ENCODE measurements at regions not wholly inside any gene's neighbourhood (a gene's known extent, or its start where the extent isn't known, plus 50 kb on each side); places are given as distances from the start of the nearest gene placed in this dataset.
"Not testable (repeated sequence)": the region's sequence is repeated elsewhere in the genome, so short reads cannot be mapped to it uniquely, and the experiment has no call there.

DNA sequence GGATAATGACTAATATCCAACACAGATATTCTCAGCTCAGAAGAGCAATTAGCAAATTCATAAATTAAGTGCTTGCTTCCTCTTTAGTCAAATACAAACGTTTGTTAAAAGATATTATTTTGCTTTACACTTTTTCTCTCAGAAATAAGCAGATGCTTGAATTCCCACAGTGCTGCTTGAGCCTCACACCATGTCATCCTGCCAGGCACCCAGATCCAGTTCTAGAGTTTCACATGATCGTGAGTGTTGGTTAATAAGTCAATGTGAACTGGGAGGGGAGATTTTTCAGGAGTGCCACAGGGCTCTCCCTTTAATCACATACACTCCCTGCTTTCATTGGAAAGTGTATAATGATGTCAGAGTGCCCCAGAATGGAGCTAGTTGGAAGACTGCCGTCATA lies 352.0 kb downstream of the OR4F29 start:
- DNase-seq (ENCODE audit: low spot score): not testable (repeated sequence)

DNA sequence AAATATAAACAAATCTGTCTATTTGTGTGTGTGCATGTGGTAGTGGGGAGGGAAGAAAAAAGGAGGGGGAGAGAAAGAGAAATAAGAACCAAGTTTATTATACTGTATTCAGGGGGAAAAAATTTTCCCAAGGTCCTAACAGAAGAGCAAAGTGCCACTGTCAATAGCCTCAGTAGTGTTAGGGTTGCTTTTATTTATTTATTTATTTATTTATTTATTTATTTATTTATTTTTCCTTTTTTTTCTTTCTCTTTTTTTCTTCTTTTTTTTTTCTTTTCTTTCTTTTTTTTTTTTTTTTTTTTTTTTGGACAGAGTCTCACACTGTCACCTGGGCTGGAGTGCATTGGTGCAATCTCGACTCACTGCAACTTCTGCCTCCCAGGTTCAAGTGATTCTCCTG lies 352.7 kb downstream of the OR4F29 start:
- DNase-seq (ENCODE audit: low spot score): not testable (repeated sequence)

DNA sequence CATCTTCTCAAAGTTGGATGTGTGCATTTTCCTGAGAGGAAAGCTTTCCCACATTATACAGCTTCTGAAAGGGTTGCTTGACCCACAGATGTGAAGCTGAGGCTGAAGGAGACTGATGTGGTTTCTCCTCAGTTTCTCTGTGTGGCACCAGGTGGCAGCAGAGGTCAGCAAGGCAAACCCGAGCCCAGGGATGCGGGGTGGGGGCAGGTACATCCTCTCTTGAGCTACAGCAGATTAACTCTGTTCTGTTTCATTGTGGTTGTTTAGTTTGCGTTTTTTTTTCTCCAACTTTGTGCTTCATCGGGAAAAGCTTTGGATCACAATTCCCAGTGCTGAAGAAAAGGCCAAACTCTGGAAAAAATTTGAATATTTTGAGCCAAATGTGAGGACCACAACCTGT lies 360.2 kb downstream of the OR4F29 start:
- DNase-seq (ENCODE audit: low spot score): not testable (repeated sequence)

- DNase-seq (ENCODE audit: low spot score): not testable (repeated sequence)
These were observed 363.4 kb downstream of the OR4F29 start for GRCh38 chr1:88110-88509.

GRCh38 chr1:79152-79551 lies 372.3 kb downstream of the OR4F29 start:
- DNase-seq (ENCODE audit: low spot score): not testable (repeated sequence)

- DNase-seq (ENCODE audit: low spot score): not testable (repeated sequence)
These were observed 386.4 kb downstream of the OR4F29 start, which contains the start of gene OR4F5 for GRCh38 chr1:65119-65518. Gene OR4F5 (plus strand): TSS chr1:65419.

DNA sequence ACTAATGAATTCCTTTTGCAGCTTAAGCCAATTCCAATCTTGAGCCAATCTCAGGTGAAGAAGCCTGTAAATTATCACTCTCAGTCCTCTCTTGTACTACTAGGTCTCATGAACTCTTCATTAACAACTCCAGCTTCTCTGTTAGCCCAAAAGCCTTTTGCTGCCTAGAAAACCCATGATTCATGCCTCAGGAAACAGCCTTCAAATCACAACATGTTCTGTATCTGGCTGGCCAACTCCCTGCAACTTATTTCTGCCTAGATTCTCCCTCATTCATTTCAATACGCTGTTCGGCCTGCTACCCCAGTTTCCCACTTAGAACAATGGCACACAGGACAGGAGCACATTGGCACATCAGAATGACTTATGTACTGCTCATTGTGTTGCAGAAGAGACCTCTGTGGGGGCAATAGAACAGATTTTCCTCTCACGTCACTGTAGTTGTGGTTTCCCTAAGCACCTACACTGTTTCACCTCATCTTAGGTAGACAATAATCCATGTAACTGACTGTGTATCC lies 395.4 kb downstream of the OR4F29 start:
- not testable (repeated sequence) for DNase-seq (ENCODE audit: low spot score)

DNA sequence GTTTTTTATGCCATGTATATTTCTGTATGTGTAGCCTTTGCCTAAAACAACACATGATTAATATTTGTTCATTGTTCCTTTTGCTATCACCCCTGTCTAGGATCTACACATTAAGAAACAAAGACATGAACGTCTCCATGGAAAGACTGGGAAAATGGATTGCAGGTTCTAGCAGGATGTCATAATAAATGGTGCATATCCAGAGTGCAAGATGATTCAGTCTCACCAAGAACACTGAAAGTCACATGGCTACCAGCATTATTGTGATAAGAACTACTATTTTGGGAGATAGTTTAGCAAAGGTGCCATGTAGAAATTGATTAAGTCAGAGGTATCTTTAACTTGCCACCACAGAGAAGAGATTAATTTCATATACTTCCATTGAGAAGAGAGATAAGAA lies 398.3 kb downstream of the OR4F29 start:
- not testable (repeated sequence) for DNase-seq (ENCODE audit: low spot score)

- DNase-seq (ENCODE audit: low spot score): not testable (repeated sequence)
These were observed 409.5 kb downstream of the OR4F29 start for GRCh38 chr1:41965-42466.

DNA sequence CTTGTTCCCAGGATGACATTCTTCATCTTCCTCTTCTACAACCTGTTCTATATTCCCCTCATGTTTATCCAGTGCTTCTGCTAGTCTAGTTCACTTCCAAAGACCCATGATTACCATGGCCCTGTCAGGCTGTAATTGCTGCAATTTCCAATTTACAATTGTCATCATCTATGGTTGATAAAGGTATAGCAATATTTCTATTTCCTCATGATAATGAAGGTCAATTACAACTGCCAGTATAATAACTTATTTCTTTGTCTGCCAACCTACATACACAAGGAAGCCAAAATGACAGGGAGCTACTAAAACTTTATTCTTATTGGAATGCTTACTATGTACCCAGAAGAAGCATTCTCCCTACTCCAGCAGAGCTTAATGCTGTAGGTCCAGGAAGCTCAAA lies 410.3 kb downstream of the OR4F29 start:
- DNase-seq (ENCODE audit: low spot score): not testable (repeated sequence)

DNA sequence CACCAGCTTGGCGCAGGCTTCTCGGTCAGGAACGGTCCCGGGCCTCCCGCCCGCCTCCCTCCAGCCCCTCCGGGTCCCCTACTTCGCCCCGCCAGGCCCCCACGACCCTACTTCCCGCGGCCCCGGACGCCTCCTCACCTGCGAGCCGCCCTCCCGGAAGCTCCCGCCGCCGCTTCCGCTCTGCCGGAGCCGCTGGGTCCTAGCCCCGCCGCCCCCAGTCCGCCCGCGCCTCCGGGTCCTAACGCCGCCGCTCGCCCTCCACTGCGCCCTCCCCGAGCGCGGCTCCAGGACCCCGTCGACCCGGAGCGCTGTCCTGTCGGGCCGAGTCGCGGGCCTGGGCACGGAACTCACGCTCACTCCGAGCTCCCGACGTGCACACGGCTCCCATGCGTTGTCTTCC lies 422.3 kb downstream of the OR4F29 start:
- not testable (repeated sequence) for DNase-seq (ENCODE audit: low spot score)

DNA sequence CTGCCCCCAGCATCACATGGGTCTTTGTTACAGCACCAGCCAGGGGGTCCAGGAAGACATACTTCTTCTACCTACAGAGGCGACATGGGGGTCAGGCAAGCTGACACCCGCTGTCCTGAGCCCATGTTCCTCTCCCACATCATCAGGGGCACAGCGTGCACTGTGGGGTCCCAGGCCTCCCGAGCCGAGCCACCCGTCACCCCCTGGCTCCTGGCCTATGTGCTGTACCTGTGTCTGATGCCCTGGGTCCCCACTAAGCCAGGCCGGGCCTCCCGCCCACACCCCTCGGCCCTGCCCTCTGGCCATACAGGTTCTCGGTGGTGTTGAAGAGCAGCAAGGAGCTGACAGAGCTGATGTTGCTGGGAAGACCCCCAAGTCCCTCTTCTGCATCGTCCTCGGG lies 434.2 kb downstream of the OR4F29 start:
- DNase-seq (ENCODE audit: low spot score): not testable (repeated sequence)

- not testable (repeated sequence) for DNase-seq (ENCODE audit: low spot score)
These were observed 435.5 kb downstream of the OR4F29 start for GRCh38 chr1:16025-16424.

GRCh38 chr1:9941-10717 lies 441.3 kb downstream of the OR4F29 start:
- not testable (repeated sequence) for DNase-seq (ENCODE audit: low spot score)
